Liver (tissue), 8 donors: ENCODE measurements at regions not wholly inside any gene's neighbourhood (a gene's known extent, or its start where the extent isn't known, plus 50 kb on each side); places are given as distances from the start of the nearest gene placed in this dataset.

Source experiments
- DNase-seq: peaks from one replicate; pipeline ENCODE4 v3.0.0-alpha.2; 2017; ENCODE audit warnings: low spot score
- H3K27ac ChIP-seq, 2 donors: one replicate each; pipeline ENCODE4 v1.7.0; 2013; ENCODE audit warnings: inconsistent platforms in 2 of 2, low read length in 2 of 2, control low read depth in 1 of 2, low read depth in 1 of 2, mild to moderate bottlenecking in 1 of 2
- H3K27me3 ChIP-seq, 4 donors: one replicate each; pipeline versions ENCODE4 v1.6.1 to v1.7.0; 2013; ENCODE audit warnings: low read length in 3 of 4, inconsistent platforms in 1 of 4, mild to moderate bottlenecking in 1 of 4, moderate library complexity in 1 of 4; ENCODE audit not compliant: control insufficient read depth in 4 of 4, insufficient read depth in 4 of 4
- H3K36me3 ChIP-seq, 4 donors: one replicate each; pipeline versions ENCODE4 v1.6.1 to v1.7.0; 2013; ENCODE audit warnings: low read length in 3 of 4, mild to moderate bottlenecking in 3 of 4, low read depth in 1 of 4, moderate library complexity in 1 of 4; ENCODE audit not compliant: control insufficient read depth in 4 of 4, insufficient read depth in 3 of 4
- H3K4me1 ChIP-seq, 4 donors: one replicate each; pipeline versions ENCODE4 v1.6.1 to v1.7.0; 2013; ENCODE audit warnings: low read length in 3 of 4, mild to moderate bottlenecking in 3 of 4, moderate library complexity in 1 of 4; ENCODE audit not compliant: control insufficient read depth in 4 of 4, insufficient read depth in 4 of 4
- H3K4me3 ChIP-seq, 3 donors: one replicate each; pipeline versions ENCODE4 v1.6.1 to v1.7.0; 2013; ENCODE audit warnings: low read length in 3 of 3, control low read depth in 1 of 3, low read depth in 1 of 3, mild to moderate bottlenecking in 1 of 3
- H3K9ac ChIP-seq, 2 donors: one replicate each; pipeline ENCODE4 v1.7.0; 2013; ENCODE audit warnings: low read length in 2 of 2, mild to moderate bottlenecking in 2 of 2, moderate library complexity in 2 of 2, control low read depth in 1 of 2, low read depth in 1 of 2
- H3K9me3 ChIP-seq, 4 donors: one replicate each; pipeline versions ENCODE4 v1.6.1 to v1.7.0; 2013; ENCODE audit warnings: low read length in 3 of 4; ENCODE audit not compliant: control insufficient read depth in 4 of 4
- ATF3 ChIP-seq: IDR thresholded peaks from 2 replicates; pipeline ENCODE4 v1.6.1; 2016; ENCODE audit warnings: antibody characterized with exemption
- CTCF ChIP-seq: fragments of 150-350 bp; IDR thresholded peaks from 2 replicates; pipeline ENCODE4 v1.5.1; 2017; ENCODE audit warnings: improper control_type of control experiment, low read depth, low read length; ENCODE audit not compliant: missing input control
- EGR1 ChIP-seq, 2 donors: IDR thresholded peaks; 2 replicates each; pipeline ENCODE4 v1.6.1; 2016 to 2018; ENCODE audit warnings: antibody characterized with exemption in 2 of 2, low read depth in 2 of 2
- FOXA1 ChIP-seq: IDR thresholded peaks from 2 replicates; pipeline ENCODE4 v1.6.1; 2016; ENCODE audit warnings: antibody characterized with exemption
- FOXA2 ChIP-seq: IDR thresholded peaks from 2 replicates; pipeline ENCODE4 v1.6.1; 2016; ENCODE audit warnings: antibody characterized with exemption
- GABPA ChIP-seq, 2 donors: IDR thresholded peaks in 1 of 2; conservative IDR thresholded peaks in 1 of 2; 2 replicates each; pipeline ENCODE4 v1.6.1; 2016; ENCODE audit warnings: antibody characterized with exemption in 2 of 2, mild to moderate bottlenecking in 1 of 2, moderate library complexity in 1 of 2
- HNF4A ChIP-seq, 2 donors: conservative IDR thresholded peaks; 2 replicates each; pipeline ENCODE4 v1.6.1; 2016; ENCODE audit warnings: antibody characterized with exemption in 2 of 2, mild to moderate bottlenecking in 2 of 2
- HNF4G ChIP-seq: IDR thresholded peaks from 2 replicates; pipeline ENCODE4 v1.6.1; 2016; ENCODE audit warnings: antibody characterized with exemption
- JUND ChIP-seq, 2 donors: IDR thresholded peaks; 2 replicates each; pipeline ENCODE4 v1.6.1; 2016; ENCODE audit warnings: antibody characterized with exemption in 2 of 2
- MAX ChIP-seq: IDR thresholded peaks from 2 replicates; pipeline ENCODE4 v1.6.1; 2016; ENCODE audit warnings: antibody characterized with exemption
- NR2F2 ChIP-seq: IDR thresholded peaks from 2 replicates; pipeline ENCODE4 v1.6.1; 2016; ENCODE audit warnings: antibody characterized with exemption
- RAD21 ChIP-seq, 2 donors: IDR thresholded peaks; 2 replicates each; pipeline ENCODE4 v1.6.1; 2016; ENCODE audit warnings: antibody characterized with exemption in 2 of 2, mild to moderate bottlenecking in 2 of 2
- REST ChIP-seq: IDR thresholded peaks from 2 replicates; pipeline ENCODE4 v1.6.1; 2016; ENCODE audit warnings: antibody characterized with exemption, mild to moderate bottlenecking
- RXRA ChIP-seq, 2 donors: IDR thresholded peaks; 2 replicates each; pipeline ENCODE4 v1.6.1; 2017 to 2018; ENCODE audit warnings: antibody characterized with exemption in 2 of 2, mild to moderate bottlenecking in 1 of 2
- SP1 ChIP-seq: IDR thresholded peaks from 2 replicates; pipeline ENCODE4 v1.6.1; 2018; ENCODE audit warnings: antibody characterized with exemption, mild to moderate bottlenecking
- TAF1 ChIP-seq: conservative IDR thresholded peaks from 2 replicates; pipeline ENCODE4 v1.6.1; 2016; ENCODE audit warnings: antibody characterized with exemption, mild to moderate bottlenecking
- YY1 ChIP-seq: IDR thresholded peaks from 2 replicates; pipeline ENCODE4 v1.6.1; 2016; ENCODE audit warnings: antibody characterized with exemption, mild to moderate bottlenecking
- ZBTB33 ChIP-seq: IDR thresholded peaks from 2 replicates; pipeline ENCODE4 v1.6.1; 2016; ENCODE audit warnings: antibody characterized with exemption
- WGBS: extraction: QIAGEN DNeasy Blood & Tissue Kit; methylation state at CpG from one replicate; pipeline ENCODE4 v1.1.7; 2013; 5-methylcytosine and 5-hydroxymethylcytosine counted together
- donor health status: healthy.
- donor health status: healthy.
- donor health status: healthy.
- donor health status: healthy.
- donor health status: healthy.

- TF ChIP-seq NR2F2 (no peak), HNF4A (conservative IDR thresholded peaks at IDR 0.05) (no peak), ZBTB33 (no peak), FOXA2 (no peak), ATF3 (no peak), RAD21 (IDR thresholded peaks at IDR 0.05) (no peak), CTCF (no peak), EGR1 (IDR thresholded peaks at IDR 0.05; ENCODE audit: low read depth in 2 of 2) (no peak), MAX (no peak), RXRA (IDR thresholded peaks at IDR 0.05) (no peak), YY1 (no peak), FOXA1 (no peak), HNF4G (no peak)
- Histone ChIP-seq H3K4me1 (no peaks in the 10 kb centered on the region), H3K27me3 (no peaks in the 10 kb centered on the region), H3K9ac (no peak overlapping the region), H3K36me3 (no peaks in the 10 kb centered on the region), H3K27ac (no peak overlapping the region), H3K9me3 (peaks cover 0 to 3% (median under 1%) of the 10 kb centered on the region in 4 donors), H3K4me3 (no peak overlapping the region)
- DNase-seq, result no peak
- WGBS, result 62% methylated on average over 3 of the region's 3 CpGs
Observed at GRCh38 chr4:95749204-95749603, 90.7 kb upstream of the PDHA2 start.

GRCh38 chr4:95742872-95743271 lies 97.0 kb upstream of the PDHA2 start:
- H3K4me1 ChIP-seq, result no peaks in the 10 kb centered on the region
- no peak overlapping the region for H3K4me3 ChIP-seq
- TF ChIP-seq ATF3, result no peak
- TF ChIP-seq ZBTB33, result no peak
- no peak for TF ChIP-seq HNF4G
- TF ChIP-seq REST, result no peak
- TF ChIP-seq MAX, result no peak
- TF ChIP-seq YY1, result no peak
- no peak for TF ChIP-seq RAD21 (IDR thresholded peaks at IDR 0.05)
- no peak for TF ChIP-seq NR2F2
- TF ChIP-seq TAF1, result no peak
- TF ChIP-seq HNF4A (conservative IDR thresholded peaks at IDR 0.05), result no peak
- TF ChIP-seq EGR1 (IDR thresholded peaks at IDR 0.05; ENCODE audit: low read depth in 2 of 2), result no peak
- TF ChIP-seq CTCF, result no peak
- TF ChIP-seq FOXA1, result no peak
- TF ChIP-seq RXRA (IDR thresholded peaks at IDR 0.05), result no peak
- TF ChIP-seq FOXA2, result no peak
- no peak for TF ChIP-seq JUND (IDR thresholded peaks at IDR 0.05)
- no peak for TF ChIP-seq SP1
- TF ChIP-seq GABPA (IDR thresholded peaks at IDR 0.05 in 1 of 2, conservative IDR thresholded peaks at IDR 0.05 in 1 of 2), result no peak
- H3K27me3 ChIP-seq, result no peaks in the 10 kb centered on the region
- no peak for DNase-seq
- H3K9me3 ChIP-seq, result peaks cover 0 to 4% (median under 1%) of the 10 kb centered on the region in 4 donors
- no peaks in the 10 kb centered on the region for H3K36me3 ChIP-seq
- H3K27ac ChIP-seq, result no peak overlapping the region
- no peak overlapping the region for H3K9ac ChIP-seq
